PC-9 (cell line): ENCODE measurements at regions not wholly inside any gene's neighbourhood (a gene's known extent, or its start where the extent isn't known, plus 50 kb on each side); places are given as distances from the start of the nearest gene placed in this dataset.

Experiments used
- BruUV-seq: library from RNA; stranded (reverse); fragments of 400-500 nt; replicated peaks from 2 replicates; lab custom pipeline; 2021; lab: Mats Ljungman, UMichigan
- CTCF ChIA-PET: fragments of 300-600 bp; sonication (Branson Sonifier 250); formaldehyde crosslinking; loops from one replicate; lab custom pipeline; 2022; ENCODE audit warnings: antibody characterized with exemption; lab: Charles Lee
- POLR2A ChIA-PET: fragments of 300-600 bp; sonication (Branson Sonifier 250); formaldehyde crosslinking; loops from one replicate; lab custom pipeline; 2022; ENCODE audit warnings: antibody characterized with exemption; ENCODE audit not compliant: unreplicated experiment; lab: Charles Lee
- DNase-seq, 2 experiments: peaks; one replicate each; pipeline versions ENCODE4 v3.0.0 to v3.0.0-alpha.2; 2015 to 2022; ENCODE audit warnings: mixed read lengths in 1 of 2
- H2AFZ ChIP-seq: fragments of 200-600 bp; sonication (generic); 2 replicates; pipeline ENCODE4 v1.8.1; 2017; ENCODE audit warnings: antibody characterized with exemption
- H3F3A ChIP-seq: fragments of 200-600 bp; sonication (generic); 2 replicates; pipeline ENCODE4 v1.8.1; 2017; ENCODE audit warnings: antibody characterized with exemption, mild to moderate bottlenecking, low read depth; ENCODE audit not compliant: insufficient read depth
- H3K27ac ChIP-seq: fragments of 200-600 bp; sonication (generic); 2 replicates; pipeline ENCODE4 v1.6.1; 2016; ENCODE audit warnings: mixed run types
- H3K27me3 ChIP-seq: fragments of 200-600 bp; sonication (generic); 2 replicates; pipeline ENCODE4 v1.6.1; 2016; ENCODE audit warnings: low read depth, mixed run types; ENCODE audit not compliant: insufficient read depth
- H3K36me3 ChIP-seq: fragments of 200-600 bp; sonication (generic); 2 replicates; pipeline ENCODE4 v1.6.1; 2016; ENCODE audit warnings: low read depth, mixed run types
- H3K4me1 ChIP-seq: fragments of 200-600 bp; sonication (generic); replicated peaks from 2 replicates; pipeline ENCODE4 v1.6.1; 2016; ENCODE audit warnings: mixed run types; ENCODE audit not compliant: insufficient read depth
- H3K4me2 ChIP-seq: fragments of 200-600 bp; sonication (generic); 2 replicates; pipeline ENCODE4 v1.6.1; 2017; ENCODE audit warnings: mixed run types
- H3K4me3 ChIP-seq: fragments of 200-600 bp; sonication (generic); 2 replicates; pipeline ENCODE4 v1.6.1; 2016; ENCODE audit warnings: mixed run types
- H3K79me2 ChIP-seq: fragments of 200-600 bp; sonication (generic); 2 replicates; pipeline ENCODE4 v1.6.1; 2017; ENCODE audit warnings: low read depth, mixed run types
- H3K9me2 ChIP-seq: fragments of 200-600 bp; sonication (generic); 2 replicates; pipeline ENCODE4 v1.8.1; 2017; ENCODE audit warnings: mild to moderate bottlenecking; ENCODE audit not compliant: insufficient read depth
- H3K9me3 ChIP-seq: fragments of 200-600 bp; sonication (generic); 2 replicates; pipeline ENCODE4 v1.8.1; 2016; ENCODE audit warnings: low read depth; ENCODE audit not compliant: insufficient read depth
- H4K20me1 ChIP-seq: fragments of 200-600 bp; sonication (generic); 2 replicates; pipeline ENCODE4 v1.8.1; 2017; ENCODE audit not compliant: insufficient read depth
- CTCF ChIP-seq: fragments of 200-600 bp; sonication (generic); conservative IDR thresholded peaks from 2 replicates; pipeline ENCODE4 v1.6.1; 2017; ENCODE audit warnings: mixed run types, antibody characterized with exemption, mild to moderate bottlenecking, moderate library complexity
- EZH2 ChIP-seq: fragments of 200-600 bp; sonication (generic); IDR thresholded peaks from 2 replicates; pipeline ENCODE4 v1.8.0; 2017; ENCODE audit warnings: antibody characterized with exemption, low read depth
- intact Hi-C: fragments of 100-400 bp; cut with micrococcal nuclease; formaldehyde crosslinking; loops from one replicate; pipeline ENCODE4 v1.10.0; 2022; ENCODE audit not compliant: unreplicated experiment

GRCh38 chr6:115319823-115320222 is 740.9 kb downstream of the FRK start:
- Histone ChIP-seq H3K36me3 (no peaks in the 10 kb centered on the region), H3K4me1 (no peaks in the 10 kb centered on the region), H2AFZ (no peak overlapping the region), H3K27ac (no peak overlapping the region), H3F3A (no peaks in the 10 kb centered on the region), H3K4me2 (no peak overlapping the region), H4K20me1 (no peaks in the 10 kb centered on the region), H3K27me3 (no peaks in the 10 kb centered on the region), H3K4me3 (no peak overlapping the region), H3K9me2 (no peaks in the 10 kb centered on the region), H3K79me2 (no peaks in the 10 kb centered on the region), H3K9me3 (no peaks in the 10 kb centered on the region)
- ChIA-PET CTCF (no interaction called here), POLR2A (interaction anchor here (0.7 kb wide), 1 partner anchor 90 kb away, joined by 3 read pairs; no protein-coding TSS in a partner anchor)
- TF ChIP-seq EZH2 (no peak), CTCF (no peak)
- intact Hi-C loops: no loop called here
- BruUV-seq: no TSS peak
- DNase-seq: no peak

GRCh38 chr6:115310156-115310555 is 750.5 kb downstream of the FRK start:
- Histone ChIP-seq H3K27me3 (no peaks in the 10 kb centered on the region), H4K20me1 (no peaks in the 10 kb centered on the region), H3K79me2 (no peaks in the 10 kb centered on the region), H3K36me3 (no peaks in the 10 kb centered on the region), H3K4me3 (no peak overlapping the region), H2AFZ (no peak overlapping the region), H3F3A (no peaks in the 10 kb centered on the region), H3K4me1 (no peaks in the 10 kb centered on the region), H3K9me3 (no peaks in the 10 kb centered on the region), H3K9me2 (no peaks in the 10 kb centered on the region), H3K4me2 (no peak overlapping the region), H3K27ac (no peak overlapping the region)
- no peak for DNase-seq
- BruUV-seq: no TSS peak
- ChIA-PET POLR2A (no interaction called here), CTCF (no interaction called here)
- no peak for TF ChIP-seq CTCF
- TF ChIP-seq EZH2: no peak
- intact Hi-C loops: no loop called here

- Histone ChIP-seq H3K4me2 (no peak overlapping the region), H4K20me1 (no peaks in the 10 kb centered on the region), H3K4me3 (no peak overlapping the region), H2AFZ (no peak overlapping the region), H3K9me3 (no peaks in the 10 kb centered on the region), H3F3A (no peaks in the 10 kb centered on the region), H3K79me2 (no peaks in the 10 kb centered on the region), H3K9me2 (no peaks in the 10 kb centered on the region), H3K27me3 (no peaks in the 10 kb centered on the region), H3K27ac (no peak overlapping the region), H3K4me1 (no peaks in the 10 kb centered on the region), H3K36me3 (no peaks in the 10 kb centered on the region)
- POLR2A ChIA-PET: no interaction called here
- DNase-seq: no peak
- no TSS peak for BruUV-seq
- intact Hi-C loops: no loop called here
- TF ChIP-seq CTCF: no peak
- TF ChIP-seq EZH2: no peak
- CTCF ChIA-PET: no interaction called here
Measured at GRCh38 chr6:115302731-115303130, 758.0 kb downstream of the FRK start.
